HEK293 (cell line): ENCODE measurements at regions not wholly inside any gene's neighbourhood (a gene's known extent, or its start where the extent isn't known, plus 50 kb on each side); places are given as distances from the start of the nearest gene placed in this dataset.

ENCODE experiments used
- ATF2 ChIP-seq: fragments of 450-650 bp; formaldehyde crosslinking; IDR thresholded peaks from 2 replicates; pipeline ENCODE4 v1.5.1; 2016; ENCODE audit warnings: missing biosample characterization, missing genetic modification characterization, low read depth
- CTCF ChIP-seq: fragments of 450-650 bp; formaldehyde crosslinking; IDR thresholded peaks from 2 replicates; pipeline ENCODE4 v1.5.1; 2016; ENCODE audit warnings: missing biosample characterization, missing genetic modification characterization
- GLI2 ChIP-seq: fragments of 450-650 bp; formaldehyde crosslinking; IDR thresholded peaks from 2 replicates; pipeline ENCODE4; 2017; ENCODE audit warnings: missing biosample characterization, missing genetic modification characterization, low read depth, borderline replicate concordance
- REST ChIP-seq: fragments of 450-650 bp; formaldehyde crosslinking; IDR thresholded peaks from 2 replicates; pipeline ENCODE4 v1.5.1; 2016; ENCODE audit warnings: missing biosample characterization, missing genetic modification characterization
- ZBTB48 ChIP-seq: fragments of 450-650 bp; formaldehyde crosslinking; IDR thresholded peaks from 2 replicates; pipeline ENCODE4 v1.5.1; 2016; ENCODE audit warnings: missing biosample characterization, missing genetic modification characterization
- ZNF10 ChIP-seq: fragments of 450-650 bp; formaldehyde crosslinking; IDR thresholded peaks from 2 replicates; pipeline ENCODE4 v1.5.1; 2017; ENCODE audit warnings: missing biosample characterization, missing genetic modification characterization
- ZNF791 ChIP-seq: fragments of 450-650 bp; formaldehyde crosslinking; IDR thresholded peaks from 2 replicates; pipeline ENCODE4 v1.5.1; 2016; ENCODE audit warnings: missing biosample characterization, missing genetic modification characterization

- TF ChIP-seq CTCF (tag by site-specific recombination) (no peak), REST (tag by site-specific recombination) (no peak), GLI2 (tag by site-specific recombination) (no peak), ZNF791 (no peak), ZNF10 (tag by site-specific recombination) (no peak), ZBTB48 (tag by site-specific recombination) (no peak), ATF2 (no peak)
Measured at GRCh38 chr3:106071306-106071705, 202.5 kb upstream of the CBLB start.
